Neural progenitor cell (in vitro differentiated cells): ENCODE measurements at regions not wholly inside any gene's neighbourhood (a gene's known extent, or its start where the extent isn't known, plus 50 kb on each side); places are given as distances from the start of the nearest gene placed in this dataset.

ENCODE experiments used
- DNase-seq: peaks from one replicate; pipeline ENCODE4 v3.0.0-alpha.2; 2016; ENCODE audit warnings: low spot score
- H2AFZ ChIP-seq: fragments of 200-600 bp; sonication (generic); replicated peaks from 2 replicates; pipeline ENCODE4 v1.6.1; 2016; ENCODE audit warnings: antibody characterized with exemption
- H3F3A ChIP-seq: fragments of 200-600 bp; sonication (generic); 2 replicates; pipeline ENCODE4 v1.6.1; 2016; ENCODE audit warnings: antibody characterized with exemption, low read depth
- H3K27ac ChIP-seq: fragments of 200-600 bp; sonication (generic); 2 replicates; pipeline ENCODE4 v1.5.1; 2016; ENCODE audit warnings: mild to moderate bottlenecking
- H3K27me3 ChIP-seq: fragments of 200-600 bp; sonication (generic); 2 replicates; pipeline ENCODE4 v1.6.1; 2016; ENCODE audit warnings: mild to moderate bottlenecking, moderate library complexity
- H3K36me3 ChIP-seq: fragments of 200-600 bp; sonication (generic); 2 replicates; pipeline ENCODE4 v1.5.1; 2016
- H3K4me1 ChIP-seq: fragments of 200-600 bp; sonication (generic); 2 replicates; pipeline ENCODE4 v1.6.1; 2016; ENCODE audit warnings: mixed run types
- H3K4me2 ChIP-seq: fragments of 200-600 bp; sonication (generic); 2 replicates; pipeline ENCODE4 v1.6.1; 2016
- H3K4me3 ChIP-seq: fragments of 200-600 bp; sonication (generic); 2 replicates; pipeline ENCODE4 v1.5.1; 2016
- H3K79me2 ChIP-seq: fragments of 200-600 bp; sonication (generic); 2 replicates; pipeline ENCODE4 v1.6.1; 2016; ENCODE audit warnings: low read depth
- H3K9ac ChIP-seq: fragments of 200-600 bp; sonication (generic); 2 replicates; pipeline ENCODE4 v1.6.1; 2016
- H3K9me3 ChIP-seq: fragments of 200-600 bp; sonication (generic); 2 replicates; pipeline ENCODE4 v1.5.1; 2016; ENCODE audit warnings: low read depth
- H4K20me1 ChIP-seq: fragments of 200-600 bp; sonication (generic); 2 replicates; pipeline ENCODE4 v1.6.1; 2016; ENCODE audit warnings: low read depth
- H3K27ac Mint-ChIP-seq: 3 replicates; pipeline ENCODE4 v1.8.0; 2021; ENCODE audit warnings: mixed read lengths
- H3K27me3 Mint-ChIP-seq: 2 replicates; pipeline ENCODE4 v1.8.0; 2022; ENCODE audit warnings: low read depth, mild to moderate bottlenecking, inconsistent platforms, moderate library complexity, mixed read lengths; ENCODE audit not compliant: insufficient read depth
- H3K36me3 Mint-ChIP-seq: 3 replicates; pipeline ENCODE4 v1.8.0; 2021; ENCODE audit warnings: mixed read lengths
- H3K4me1 Mint-ChIP-seq: 3 replicates; pipeline ENCODE4 v1.8.0; 2021; ENCODE audit warnings: mixed read lengths
- H3K4me3 Mint-ChIP-seq: 3 replicates; pipeline ENCODE4 v1.8.0; 2021; ENCODE audit warnings: mild to moderate bottlenecking, moderate library complexity, mixed read lengths
- H3K9me3 Mint-ChIP-seq: 3 replicates; pipeline ENCODE4 v1.8.0; 2020; ENCODE audit warnings: mixed read lengths
- CTCF ChIP-seq: fragments of 200-600 bp; sonication (generic); IDR thresholded peaks from 2 replicates; pipeline ENCODE4 v1.5.1; 2017; ENCODE audit warnings: antibody characterized with exemption, mild to moderate bottlenecking
- EZH2 ChIP-seq: fragments of 200-600 bp; sonication (generic); IDR thresholded peaks from 2 replicates; pipeline ENCODE4 v1.6.1; 2017; ENCODE audit warnings: antibody characterized with exemption, mild to moderate bottlenecking, moderate library complexity
- EZH2phosphoT487 ChIP-seq: fragments of 200-600 bp; sonication (generic); IDR thresholded peaks from 2 replicates; pipeline ENCODE4 v1.6.1; 2017; ENCODE audit warnings: antibody characterized with exemption

GRCh38 chr6:163773646-163774045 lies 359.1 kb downstream of the QKI start:
- no peak for DNase-seq
- Histone ChIP-seq H3K79me2 (no peaks in the 10 kb centered on the region), H3K9me3 (no peaks in the 10 kb centered on the region), H3K4me3 (no peak overlapping the region), H3K27ac (no peak overlapping the region), H2AFZ (no peak overlapping the region), H3K4me2 (no peak overlapping the region), H3K27me3 (no peaks in the 10 kb centered on the region), H4K20me1 (no peaks in the 10 kb centered on the region), H3K4me1 (no peaks in the 10 kb centered on the region), H3F3A (no peaks in the 10 kb centered on the region), H3K9ac (no peak overlapping the region), H3K36me3 (no peaks in the 10 kb centered on the region)
- Mint-ChIP-seq H3K27me3 (peaks cover 10% of the 10 kb centered on the region), H3K4me1 (peaks cover 12% of the 10 kb centered on the region), H3K27ac (no peak overlapping the region), H3K4me3 (no peak overlapping the region), H3K36me3 (no peaks in the 10 kb centered on the region), H3K9me3 (peaks cover 3% of the 10 kb centered on the region)
- TF ChIP-seq EZH2, result no peak
- no peak for TF ChIP-seq CTCF
- no peak for TF ChIP-seq EZH2phosphoT487

- no peaks in the 10 kb centered on the region for H3K4me1 ChIP-seq
- no peaks in the 10 kb centered on the region for H3K9me3 ChIP-seq
- no peak overlapping the region for H3K27ac ChIP-seq
- Mint-ChIP-seq H3K9me3 (peaks cover 4% of the 10 kb centered on the region), H3K27me3 (peaks cover 2% of the 10 kb centered on the region), H3K27ac (no peak overlapping the region), H3K36me3 (no peaks in the 10 kb centered on the region), H3K4me1 (peaks cover 12% of the 10 kb centered on the region), H3K4me3 (no peak overlapping the region)
- H3K4me3 ChIP-seq, result no peak overlapping the region
- no peak for TF ChIP-seq EZH2
- TF ChIP-seq CTCF, result no peak
- no peak for TF ChIP-seq EZH2phosphoT487
- no peaks in the 10 kb centered on the region for H3F3A ChIP-seq
- no peaks in the 10 kb centered on the region for H3K36me3 ChIP-seq
- no peak for DNase-seq
- H3K9ac ChIP-seq, result no peak overlapping the region
- H4K20me1 ChIP-seq, result no peaks in the 10 kb centered on the region
- H3K79me2 ChIP-seq, result no peaks in the 10 kb centered on the region
- no peak overlapping the region for H3K4me2 ChIP-seq
- H3K27me3 ChIP-seq, result no peaks in the 10 kb centered on the region
- no peak overlapping the region for H2AFZ ChIP-seq
Measured at GRCh38 chr6:163772701-163773100, 358.2 kb downstream of the QKI start.

GRCh38 chr6:163771180-163771579 lies 356.7 kb downstream of the QKI start:
- Mint-ChIP-seq H3K4me1 (peaks cover 6% of the 10 kb centered on the region), H3K4me3 (no peak overlapping the region), H3K36me3 (no peaks in the 10 kb centered on the region), H3K27ac (no peak overlapping the region), H3K27me3 (peaks cover 2% of the 10 kb centered on the region), H3K9me3 (peaks cover 4% of the 10 kb centered on the region)
- Histone ChIP-seq H3K4me3 (no peak overlapping the region), H3K9ac (no peak overlapping the region), H3K4me2 (no peak overlapping the region), H3K27ac (no peak overlapping the region), H4K20me1 (no peaks in the 10 kb centered on the region), H3F3A (no peaks in the 10 kb centered on the region), H3K4me1 (no peaks in the 10 kb centered on the region), H3K9me3 (no peaks in the 10 kb centered on the region), H2AFZ (no peak overlapping the region), H3K27me3 (no peaks in the 10 kb centered on the region), H3K79me2 (no peaks in the 10 kb centered on the region), H3K36me3 (no peaks in the 10 kb centered on the region)
- TF ChIP-seq EZH2phosphoT487 (no peak), CTCF (no peak), EZH2 (no peak)
- DNase-seq, result no peak
